DOHH2 (cell line): ENCODE measurements at regions not wholly inside any gene's neighbourhood (a gene's known extent, or its start where the extent isn't known, plus 50 kb on each side); places are given as distances from the start of the nearest gene placed in this dataset.

ENCODE experiments used
- H3F3A ChIP-seq: fragments of 200-600 bp; sonication (generic), shearing (Covaris generic); 2 replicates; pipeline ENCODE4 v1.6.0; 2016; ENCODE audit warnings: antibody characterized with exemption, mild to moderate bottlenecking; ENCODE audit not compliant: control insufficient read depth, insufficient read depth
- H3K27ac ChIP-seq: fragments of 200-600 bp; sonication (generic); 2 replicates; pipeline ENCODE4 v1.5.1; 2014; ENCODE audit warnings: low read depth, mild to moderate bottlenecking, low read length, moderate library complexity
- H3K27me3 ChIP-seq: fragments of 200-600 bp; sonication (generic); 2 replicates; pipeline ENCODE4 v1.6.1; 2014; ENCODE audit warnings: mild to moderate bottlenecking, low read length, mixed read lengths; ENCODE audit not compliant: control insufficient read depth
- H3K36me3 ChIP-seq: fragments of 200-600 bp; sonication (generic); 2 replicates; pipeline ENCODE4 v1.6.1; 2014; ENCODE audit warnings: mild to moderate bottlenecking, low read length, moderate library complexity, mixed read lengths; ENCODE audit not compliant: control insufficient read depth
- H3K4me1 ChIP-seq: fragments of 200-600 bp; sonication (generic); 2 replicates; pipeline ENCODE4 v1.6.1; 2014; ENCODE audit warnings: mild to moderate bottlenecking, low read length, mixed read lengths; ENCODE audit not compliant: control insufficient read depth
- H3K4me2 ChIP-seq: fragments of 200-600 bp; sonication (generic); 2 replicates; pipeline ENCODE4 v1.6.0; 2014; ENCODE audit warnings: mild to moderate bottlenecking, low read length, moderate library complexity
- H3K4me3 ChIP-seq: fragments of 200-600 bp; sonication (generic); 2 replicates; pipeline ENCODE4 v1.5.1; 2014; ENCODE audit warnings: mild to moderate bottlenecking, low read length, mixed read lengths
- H3K79me2 ChIP-seq: fragments of 200-600 bp; sonication (generic); 2 replicates; pipeline ENCODE4 v1.6.1; 2014; ENCODE audit warnings: mild to moderate bottlenecking, low read length, mixed read lengths; ENCODE audit not compliant: control insufficient read depth
- H3K9me2 ChIP-seq: fragments of 200-600 bp; sonication (generic); replicated peaks from 2 replicates; pipeline ENCODE4 v1.6.1; 2014; ENCODE audit warnings: mild to moderate bottlenecking, low read length, mixed read lengths; ENCODE audit not compliant: control insufficient read depth
- H3K9me3 ChIP-seq: fragments of 200-600 bp; sonication (generic); 2 replicates; pipeline ENCODE4 v1.6.1; 2014; ENCODE audit warnings: antibody characterized with exemption, low read length, mixed read lengths; ENCODE audit not compliant: control insufficient read depth, insufficient read depth
- H4K20me1 ChIP-seq: fragments of 200-600 bp; sonication (generic); 2 replicates; pipeline ENCODE4 v1.6.0; 2014; ENCODE audit warnings: low read depth, mild to moderate bottlenecking, antibody characterized with exemption, low read length, moderate library complexity; ENCODE audit not compliant: control insufficient read depth, insufficient read depth
- CTCF ChIP-seq: fragments of 200-600 bp; sonication (generic); IDR thresholded peaks from one replicate; pipeline ENCODE4 v1.5.1; 2014; ENCODE audit warnings: antibody characterized with exemption, mild to moderate bottlenecking, low read depth, low read length; ENCODE audit not compliant: poor library complexity, severe bottlenecking
- EZH2phosphoT487 ChIP-seq: fragments of 200-600 bp; sonication (generic); IDR thresholded peaks from 2 replicates; pipeline ENCODE4 v1.6.1; 2017; ENCODE audit warnings: borderline replicate concordance, mild to moderate bottlenecking, antibody characterized with exemption, low read length, moderate library complexity, mixed read lengths

GRCh38 chr7:153472516-153472915 lies 579.7 kb upstream of the DPP6 start:
- Histone ChIP-seq H3K9me3 (no peaks in the 10 kb centered on the region; the same call in 1 of the 2 replicates), H3K9me2 (no peaks in the 10 kb centered on the region), H4K20me1 (no peaks in the 10 kb centered on the region), H3K4me3 (no peak overlapping the region), H3K4me1 (no peaks in the 10 kb centered on the region), H3K36me3 (no peaks in the 10 kb centered on the region), H3F3A (no peaks in the 10 kb centered on the region), H3K79me2 (no peaks in the 10 kb centered on the region), H3K27me3 (no peaks in the 10 kb centered on the region), H3K4me2 (no peak overlapping the region), H3K27ac (no peak overlapping the region)
- TF ChIP-seq EZH2phosphoT487 = no peak
- no peak for TF ChIP-seq CTCF

- Histone ChIP-seq H3K4me2 (no peak overlapping the region), H3K9me2 (no peaks in the 10 kb centered on the region), H3K4me1 (no peaks in the 10 kb centered on the region), H4K20me1 (no peaks in the 10 kb centered on the region), H3K4me3 (no peak overlapping the region), H3K27ac (no peak overlapping the region), H3K27me3 (no peaks in the 10 kb centered on the region), H3K9me3 (no peaks in the 10 kb centered on the region; the same call in 1 of the 2 replicates), H3K36me3 (no peaks in the 10 kb centered on the region), H3K79me2 (no peaks in the 10 kb centered on the region), H3F3A (no peaks in the 10 kb centered on the region)
- TF ChIP-seq CTCF = no peak
- TF ChIP-seq EZH2phosphoT487 = no peak
These were observed 579.0 kb upstream of the DPP6 start for GRCh38 chr7:153473185-153473584.

GRCh38 chr7:153475239-153475638 lies 577.0 kb upstream of the DPP6 start:
- Histone ChIP-seq H3K27me3 (no peaks in the 10 kb centered on the region), H3K9me2 (no peaks in the 10 kb centered on the region), H3K36me3 (no peaks in the 10 kb centered on the region), H3K4me1 (no peaks in the 10 kb centered on the region), H3K27ac (no peak overlapping the region), H3K79me2 (no peaks in the 10 kb centered on the region), H3K4me3 (no peak overlapping the region), H3F3A (no peaks in the 10 kb centered on the region), H3K9me3 (no peaks in the 10 kb centered on the region; the same call in 1 of the 2 replicates), H3K4me2 (no peak overlapping the region), H4K20me1 (no peaks in the 10 kb centered on the region)
- TF ChIP-seq EZH2phosphoT487 = no peak
- TF ChIP-seq CTCF = no peak

GRCh38 chr7:153476166-153476565 lies 576.0 kb upstream of the DPP6 start:
- Histone ChIP-seq H3K4me1 (no peaks in the 10 kb centered on the region), H4K20me1 (no peaks in the 10 kb centered on the region), H3K79me2 (no peaks in the 10 kb centered on the region), H3K4me3 (no peak overlapping the region), H3K9me3 (no peaks in the 10 kb centered on the region), H3K4me2 (no peak overlapping the region), H3K27ac (no peak overlapping the region), H3F3A (no peaks in the 10 kb centered on the region), H3K9me2 (no peaks in the 10 kb centered on the region), H3K27me3 (no peaks in the 10 kb centered on the region), H3K36me3 (no peaks in the 10 kb centered on the region)
- no peak for TF ChIP-seq EZH2phosphoT487
- TF ChIP-seq CTCF = no peak
